ENCODE measurements at regions not wholly inside any gene's neighbourhood (a gene's known extent, or its start where the extent isn't known, plus 50 kb on each side); places are given as distances from the start of the nearest gene placed in this dataset.

- TF ChIP-seq, protein P1, sequence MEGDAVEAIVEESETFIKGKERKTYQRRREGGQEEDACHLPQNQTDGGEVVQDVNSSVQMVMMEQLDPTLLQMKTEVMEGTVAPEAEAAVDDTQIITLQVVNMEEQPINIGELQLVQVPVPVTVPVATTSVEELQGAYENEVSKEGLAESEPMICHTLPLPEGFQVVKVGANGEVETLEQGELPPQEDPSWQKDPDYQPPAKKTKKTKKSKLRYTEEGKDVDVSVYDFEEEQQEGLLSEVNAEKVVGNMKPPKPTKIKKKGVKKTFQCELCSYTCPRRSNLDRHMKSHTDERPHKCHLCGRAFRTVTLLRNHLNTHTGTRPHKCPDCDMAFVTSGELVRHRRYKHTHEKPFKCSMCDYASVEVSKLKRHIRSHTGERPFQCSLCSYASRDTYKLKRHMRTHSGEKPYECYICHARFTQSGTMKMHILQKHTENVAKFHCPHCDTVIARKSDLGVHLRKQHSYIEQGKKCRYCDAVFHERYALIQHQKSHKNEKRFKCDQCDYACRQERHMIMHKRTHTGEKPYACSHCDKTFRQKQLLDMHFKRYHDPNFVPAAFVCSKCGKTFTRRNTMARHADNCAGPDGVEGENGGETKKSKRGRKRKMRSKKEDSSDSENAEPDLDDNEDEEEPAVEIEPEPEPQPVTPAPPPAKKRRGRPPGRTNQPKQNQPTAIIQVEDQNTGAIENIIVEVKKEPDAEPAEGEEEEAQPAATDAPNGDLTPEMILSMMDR (conservative IDR thresholded peaks at IDR 0.05), result no peak
- TF ChIP-seq EZH2 (IDR thresholded peaks at IDR 0.05; ENCODE audit: low read depth), result no peak
Measured at GRCh38 chrX:8284131-8284530, 113.1 kb upstream of the VCX2 start.

All from PC-9 (cell line).